ENCODE measurements at regions not wholly inside any gene's neighbourhood (a gene's known extent, or its start where the extent isn't known, plus 50 kb on each side); places are given as distances from the start of the nearest gene placed in this dataset.

- no peaks in the 10 kb centered on the region for H3F3A ChIP-seq (ENCODE audit: low read depth)
- H3K36me3 ChIP-seq (ENCODE audit: insufficient read depth, low read length): no peaks in the 10 kb centered on the region
- H3K9me3 ChIP-seq (ENCODE audit: insufficient read depth, low read depth, low read length): no peaks in the 10 kb centered on the region
- no peak overlapping the region for H3K4me3 ChIP-seq (ENCODE audit: low read length, poor library complexity, severe bottlenecking)
- no peak overlapping the region for H3K9ac ChIP-seq (ENCODE audit: low read depth, low read length, poor library complexity, severe bottlenecking)
- H3K9me2 ChIP-seq (replicated peaks; ENCODE audit: low read depth, low read length): no peaks in the 10 kb centered on the region
- no peaks in the 10 kb centered on the region for H3K79me2 ChIP-seq (ENCODE audit: insufficient read depth, low read length)
- H2AFZ ChIP-seq (ENCODE audit: low read length): no peak overlapping the region
- no peaks in the 10 kb centered on the region for H3K27me3 ChIP-seq (ENCODE audit: insufficient read depth, low read length, poor library complexity, severe bottlenecking)
- TF ChIP-seq EZH2phosphoT487 (IDR thresholded peaks at IDR 0.05; ENCODE audit: borderline replicate concordance): no peak
- TF ChIP-seq CTCF (conservative IDR thresholded peaks at IDR 0.05; ENCODE audit: low read length): no peak
- no peaks in the 10 kb centered on the region for H4K20me1 ChIP-seq (ENCODE audit: insufficient read depth, low read length, poor library complexity, severe bottlenecking)
- no peaks in the 10 kb centered on the region for H3K4me1 ChIP-seq (ENCODE audit: insufficient read depth, low read length, poor library complexity, severe bottlenecking)
- H3K4me2 ChIP-seq (ENCODE audit: low read depth, low read length, poor library complexity, severe bottlenecking): no peak overlapping the region
These were observed 500.4 kb downstream of the KCTD16 start for GRCh38 chr5:144671066-144671465.

GRCh38 chr5:144659634-144660227, 489.1 kb downstream of the KCTD16 start:
- no peaks in the 10 kb centered on the region for H3K36me3 ChIP-seq (ENCODE audit: insufficient read depth, low read length)
- no peaks in the 10 kb centered on the region for H3K9me2 ChIP-seq (replicated peaks; ENCODE audit: low read depth, low read length)
- no peaks in the 10 kb centered on the region for H3K4me1 ChIP-seq (ENCODE audit: insufficient read depth, low read length, poor library complexity, severe bottlenecking)
- no peaks in the 10 kb centered on the region for H3K79me2 ChIP-seq (ENCODE audit: insufficient read depth, low read length)
- H3F3A ChIP-seq (ENCODE audit: low read depth): no peaks in the 10 kb centered on the region
- no peaks in the 10 kb centered on the region for H4K20me1 ChIP-seq (ENCODE audit: insufficient read depth, low read length, poor library complexity, severe bottlenecking)
- H3K9ac ChIP-seq (ENCODE audit: low read depth, low read length, poor library complexity, severe bottlenecking): no peak overlapping the region
- H3K4me2 ChIP-seq (ENCODE audit: low read depth, low read length, poor library complexity, severe bottlenecking): no peak overlapping the region
- H3K9me3 ChIP-seq (ENCODE audit: insufficient read depth, low read depth, low read length): no peaks in the 10 kb centered on the region
- TF ChIP-seq EZH2phosphoT487 (IDR thresholded peaks at IDR 0.05; ENCODE audit: borderline replicate concordance) (no peak), CTCF (conservative IDR thresholded peaks at IDR 0.05; ENCODE audit: low read length) (no peak)
- H3K4me3 ChIP-seq (ENCODE audit: low read length, poor library complexity, severe bottlenecking): no peak overlapping the region
- H2AFZ ChIP-seq (ENCODE audit: low read length): no peak overlapping the region
- H3K27me3 ChIP-seq (ENCODE audit: insufficient read depth, low read length, poor library complexity, severe bottlenecking): no peaks in the 10 kb centered on the region

GRCh38 chr5:144644317-144644716, 473.6 kb downstream of the KCTD16 start:
- Histone ChIP-seq H3K4me1 (ENCODE audit: insufficient read depth, low read length, poor library complexity, severe bottlenecking) (no peaks in the 10 kb centered on the region), H3K9ac (ENCODE audit: low read depth, low read length, poor library complexity, severe bottlenecking) (no peak overlapping the region), H4K20me1 (ENCODE audit: insufficient read depth, low read length, poor library complexity, severe bottlenecking) (no peaks in the 10 kb centered on the region), H3F3A (ENCODE audit: low read depth) (no peaks in the 10 kb centered on the region), H3K79me2 (ENCODE audit: insufficient read depth, low read length) (no peaks in the 10 kb centered on the region), H3K27me3 (ENCODE audit: insufficient read depth, low read length, poor library complexity, severe bottlenecking) (no peaks in the 10 kb centered on the region), H2AFZ (ENCODE audit: low read length) (no peak overlapping the region), H3K4me2 (ENCODE audit: low read depth, low read length, poor library complexity, severe bottlenecking) (no peak overlapping the region), H3K4me3 (ENCODE audit: low read length, poor library complexity, severe bottlenecking) (no peak overlapping the region), H3K9me2 (replicated peaks; ENCODE audit: low read depth, low read length) (no peaks in the 10 kb centered on the region), H3K9me3 (ENCODE audit: insufficient read depth, low read depth, low read length) (no peaks in the 10 kb centered on the region), H3K36me3 (ENCODE audit: insufficient read depth, low read length) (no peaks in the 10 kb centered on the region)
- TF ChIP-seq CTCF (conservative IDR thresholded peaks at IDR 0.05; ENCODE audit: low read length) (no peak), EZH2phosphoT487 (IDR thresholded peaks at IDR 0.05; ENCODE audit: borderline replicate concordance) (no peak)
